Fibroblast of villous mesenchyme (primary cell): ENCODE measurements at regions not wholly inside any gene's neighbourhood (a gene's known extent, or its start where the extent isn't known, plus 50 kb on each side); places are given as distances from the start of the nearest gene placed in this dataset.

Experiments
- DNase-seq: peaks from one replicate; pipeline ENCODE4 v3.0.0-alpha.2; 2010; ENCODE audit warnings: low read depth
- H3K4me3 ChIP-seq: 2 replicates; pipeline ENCODE4 v1.5.1; 2011; ENCODE audit warnings: low read depth, mild to moderate bottlenecking, low read length
- CTCF ChIP-seq: IDR thresholded peaks from 2 replicates; pipeline ENCODE4 v1.5.1; 2012; ENCODE audit warnings: low read depth, mild to moderate bottlenecking, low read length; ENCODE audit not compliant: insufficient read depth

GRCh38 chr9:129497813-129498450 is 123.0 kb downstream of the C9orf50 start:
- TF ChIP-seq CTCF, result no peak
- peak overlapping the region; percentile 70 for H3K4me3 ChIP-seq
- DNase-seq, result no peak

DNA sequence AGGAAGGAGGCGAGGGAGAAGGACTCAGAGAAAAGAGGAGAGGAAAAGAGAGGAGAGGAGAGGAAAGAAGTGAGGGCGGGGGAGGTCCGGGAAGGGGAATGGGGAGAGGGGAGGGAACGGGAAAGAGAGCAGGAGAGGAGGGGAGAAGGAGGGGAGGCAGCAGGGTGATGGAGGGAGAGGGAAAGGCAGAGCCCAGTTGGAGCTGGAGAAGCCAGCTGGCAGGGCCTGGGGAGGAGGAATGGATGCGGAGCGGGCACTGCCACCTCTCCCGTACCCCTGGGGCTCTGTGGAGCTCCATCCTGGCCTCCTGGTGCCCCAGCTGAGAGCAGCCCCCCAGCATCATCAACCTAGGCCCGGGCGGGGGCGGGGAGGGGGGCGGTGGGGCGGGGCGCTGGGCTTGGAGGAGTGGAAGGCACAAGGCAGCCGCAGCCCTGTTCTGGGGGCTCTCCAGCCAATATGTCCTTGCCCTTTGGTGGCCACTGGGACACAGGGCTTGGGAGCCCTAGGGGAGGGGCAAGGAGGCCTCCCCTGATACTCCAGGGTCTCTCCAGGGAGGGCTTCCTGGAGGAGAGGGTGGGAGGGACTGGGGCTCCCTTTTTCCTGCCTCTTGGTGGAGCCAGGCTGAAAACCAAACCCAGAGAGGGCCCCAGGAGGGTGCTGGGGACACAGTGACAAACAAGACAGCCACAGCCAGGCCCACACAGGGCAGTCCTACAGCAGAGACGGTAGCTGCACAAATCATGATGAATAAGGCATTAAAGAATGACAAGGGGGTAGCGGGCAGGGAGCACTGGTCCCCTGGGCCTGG is 123.7 kb downstream of the C9orf50 start:
- H3K4me3 ChIP-seq, result peak overlapping the region; percentile 70
- TF ChIP-seq CTCF, result no peak
- DNase-seq, result no peak

GRCh38 chr9:129496473-129497004 is 124.4 kb downstream of the C9orf50 start:
- peak overlapping the region; percentile 70 for H3K4me3 ChIP-seq
- peak; percentile 96 for DNase-seq
- no peak for TF ChIP-seq CTCF

GRCh38 chr9:129495620-129496472 is 125.1 kb downstream of the C9orf50 start:
- H3K4me3 ChIP-seq, result peak overlapping the region; percentile 70
- TF ChIP-seq CTCF, result no peak
- peak; percentile 91 for DNase-seq

DNA sequence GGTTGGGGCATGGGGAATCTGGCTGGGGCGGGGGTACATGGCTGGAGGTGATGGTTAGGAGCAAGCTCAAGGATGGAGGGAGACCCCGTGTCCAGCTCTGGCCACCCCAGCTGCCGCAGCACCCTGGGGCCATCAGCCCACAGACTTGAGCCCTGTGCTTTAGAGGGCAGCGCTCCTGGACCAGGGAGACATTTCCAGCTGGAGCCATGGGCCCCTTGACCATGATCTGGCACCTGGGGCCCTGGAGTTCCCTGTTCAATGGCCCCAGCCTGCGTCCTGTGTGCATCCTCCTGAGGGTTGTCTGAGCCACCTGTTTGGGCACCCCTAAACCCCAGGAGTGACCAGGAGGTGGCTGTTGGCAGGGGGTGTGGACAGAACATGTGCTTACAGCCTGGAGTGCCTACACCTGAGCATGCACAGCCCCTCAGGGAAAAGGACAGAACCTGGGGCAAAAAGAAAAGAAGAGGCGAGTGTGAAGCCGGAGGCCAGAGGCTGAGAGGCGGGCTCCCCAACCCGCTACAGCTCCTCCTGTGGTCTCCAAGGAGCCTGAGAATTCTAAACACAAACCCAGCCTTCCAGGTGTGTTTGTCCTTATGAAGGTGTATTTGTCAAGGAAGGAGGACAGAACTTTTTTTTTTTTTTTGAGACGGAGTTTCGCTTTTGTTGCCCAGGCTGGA is 126.7 kb downstream of the C9orf50 start:
- no peak overlapping the region for H3K4me3 ChIP-seq
- DNase-seq, result no peak
- no peak for TF ChIP-seq CTCF

- DNase-seq, result no peak
- TF ChIP-seq CTCF, result no peak
- no peak overlapping the region for H3K4me3 ChIP-seq
Measured at GRCh38 chr9:129493706-129494047, 127.2 kb downstream of the C9orf50 start.
